CD4-positive, alpha-beta memory T cell (primary cell): ENCODE measurements at regions not wholly inside any gene's neighbourhood (a gene's known extent, or its start where the extent isn't known, plus 50 kb on each side); places are given as distances from the start of the nearest gene placed in this dataset.

Source experiments
- CTCF ChIA-PET: fragments of 350-600 bp; sonication (Branson Sonifier 250); formaldehyde crosslinking; loops from one replicate; lab custom pipeline; 2021; ENCODE audit warnings: inconsistent platforms; ENCODE audit not compliant: partially characterized antibody; lab: Charles Lee
- POLR2A ChIA-PET: fragments of 350-600 bp; sonication (Branson Sonifier 250); formaldehyde crosslinking; loops from one replicate; lab custom pipeline; 2021; ENCODE audit not compliant: partially characterized antibody; lab: Charles Lee
- DNase-seq, 5 donors: peaks; one replicate each; pipeline versions ENCODE4 v3.0.0 to v3.0.0-alpha.2; 2020 to 2022; ENCODE audit warnings: mixed read lengths in 1 of 5
- H3K27ac ChIP-seq: one replicate; pipeline ENCODE4 v1.7.0; 2013; ENCODE audit warnings: low read depth, low read length
- H3K27me3 ChIP-seq: 2 replicates; pipeline ENCODE4 v1.7.0; 2013; ENCODE audit warnings: mild to moderate bottlenecking, low read length, moderate library complexity; ENCODE audit not compliant: insufficient read depth
- H3K36me3 ChIP-seq: 2 replicates; pipeline ENCODE4 v1.7.0; 2013; ENCODE audit warnings: mild to moderate bottlenecking, low read length, moderate library complexity; ENCODE audit not compliant: insufficient read depth
- H3K4me1 ChIP-seq: 2 replicates; pipeline ENCODE4 v1.7.0; 2013; ENCODE audit warnings: mild to moderate bottlenecking, low read length, moderate library complexity; ENCODE audit not compliant: insufficient read depth
- H3K4me3 ChIP-seq, 2 donors: one replicate each; pipeline ENCODE4 v1.7.0; 2013; ENCODE audit warnings: low read length in 2 of 2, mild to moderate bottlenecking in 1 of 2
- H3K9me3 ChIP-seq, 2 donors: one replicate each; pipeline ENCODE4 v1.7.0; 2013; ENCODE audit warnings: low read length in 2 of 2, control low read depth in 1 of 2; ENCODE audit not compliant: control insufficient read depth in 1 of 2
- H3K27ac Mint-ChIP-seq, 7 donors: one replicate each; pipeline ENCODE4 v1.8.0; 2020 to 2021; ENCODE audit warnings: mixed read lengths in 7 of 7, mild to moderate bottlenecking in 6 of 7, inconsistent platforms in 3 of 7, moderate library complexity in 3 of 7
- H3K27me3 Mint-ChIP-seq, 2 donors: one replicate each; pipeline ENCODE4 v1.8.0; 2020 to 2021; ENCODE audit warnings: mixed read lengths in 2 of 2
- H3K36me3 Mint-ChIP-seq, 2 donors: one replicate each; pipeline ENCODE4 v1.8.0; 2020 to 2021; ENCODE audit warnings: mixed read lengths in 2 of 2, inconsistent platforms in 1 of 2, mild to moderate bottlenecking in 1 of 2
- H3K4me1 Mint-ChIP-seq, 4 donors: one replicate each; pipeline ENCODE4 v1.8.0; 2020 to 2021; ENCODE audit warnings: mixed read lengths in 4 of 4, mild to moderate bottlenecking in 1 of 4
- H3K4me3 Mint-ChIP-seq, 8 donors: one replicate each; pipeline ENCODE4 v1.8.0; 2020 to 2021; ENCODE audit warnings: mixed read lengths in 8 of 8, mild to moderate bottlenecking in 7 of 8, moderate library complexity in 6 of 8, inconsistent platforms in 3 of 8
- H3K9me3 Mint-ChIP-seq, 8 donors: one replicate each; pipeline ENCODE4 v1.8.0; 2020 to 2021; ENCODE audit warnings: mixed read lengths in 8 of 8, mild to moderate bottlenecking in 5 of 8, inconsistent platforms in 3 of 8, moderate library complexity in 1 of 8
- intact Hi-C: fragments of 100-400 bp; cut with micrococcal nuclease; formaldehyde crosslinking; loops from one replicate; pipeline ENCODE4 v1.15.1; 2023

- Histone ChIP-seq H3K9me3 (no peaks in the 10 kb centered on the region), H3K4me3 (no peak overlapping the region), H3K27ac (no peak overlapping the region), H3K36me3 (no peaks in the 10 kb centered on the region), H3K27me3 (no peaks in the 10 kb centered on the region), H3K4me1 (no peaks in the 10 kb centered on the region)
- Mint-ChIP-seq H3K4me1 (no peaks in the 10 kb centered on the region), H3K27ac (no peak overlapping the region), H3K27me3 (peaks cover 5 to 14% of the 10 kb centered on the region in 2 donors), H3K9me3 (no peaks in the 10 kb centered on the region), H3K36me3 (no peaks in the 10 kb centered on the region), H3K4me3 (no peak overlapping the region)
- ChIA-PET POLR2A (no interaction called here), CTCF (no interaction called here)
- DNase-seq: no peak
- intact Hi-C loops: no loop called here
Measured at GRCh38 chr15:69543681-69544364, 91.2 kb downstream of the RPLP1 start.

- no peaks in the 10 kb centered on the region for H3K36me3 Mint-ChIP-seq
- H3K4me3 Mint-ChIP-seq: no peak overlapping the region
- no peaks in the 10 kb centered on the region for H3K9me3 ChIP-seq
- H3K27me3 Mint-ChIP-seq: peaks cover 5 to 14% of the 10 kb centered on the region in 2 donors
- H3K9me3 Mint-ChIP-seq: no peaks in the 10 kb centered on the region
- ChIA-PET CTCF (no interaction called here), POLR2A (no interaction called here)
- H3K27ac ChIP-seq: no peak overlapping the region
- H3K4me1 Mint-ChIP-seq: no peaks in the 10 kb centered on the region
- H3K4me1 ChIP-seq: no peaks in the 10 kb centered on the region
- no peaks in the 10 kb centered on the region for H3K36me3 ChIP-seq
- no peaks in the 10 kb centered on the region for H3K27me3 ChIP-seq
- intact Hi-C loops: no loop called here
- no peak for DNase-seq
- H3K4me3 ChIP-seq: no peak overlapping the region
- H3K27ac Mint-ChIP-seq: peak overlapping the region in 1 of 7 donors; percentile 68
Measured at GRCh38 chr15:69544365-69545113, 91.9 kb downstream of the RPLP1 start.

GRCh38 chr15:69546182-69546581 is 93.6 kb downstream of the RPLP1 start:
- no peak overlapping the region for H3K27ac Mint-ChIP-seq
- peaks cover 10 to 14% of the 10 kb centered on the region in 2 donors for H3K27me3 Mint-ChIP-seq
- DNase-seq: no peak
- peaks cover 0 to 10% (median 6%) of the 10 kb centered on the region in 8 donors for H3K9me3 Mint-ChIP-seq
- ChIA-PET CTCF (no interaction called here), POLR2A (no interaction called here)
- Histone ChIP-seq H3K27me3 (no peaks in the 10 kb centered on the region), H3K4me3 (no peak overlapping the region), H3K36me3 (no peaks in the 10 kb centered on the region), H3K9me3 (no peaks in the 10 kb centered on the region), H3K4me1 (no peaks in the 10 kb centered on the region), H3K27ac (no peak overlapping the region)
- H3K36me3 Mint-ChIP-seq: peaks cover 0 to 6% of the 10 kb centered on the region in 2 donors
- no peaks in the 10 kb centered on the region for H3K4me1 Mint-ChIP-seq
- no peak overlapping the region for H3K4me3 Mint-ChIP-seq
- intact Hi-C loops: no loop called here

- CTCF ChIA-PET: no interaction called here
- Mint-ChIP-seq H3K4me3 (no peak overlapping the region), H3K4me1 (no peaks in the 10 kb centered on the region)
Measured at GRCh38 chr15:69548395-69549180, 96.0 kb downstream of the RPLP1 start.

GRCh38 chr15:69551391-69552056 is 98.9 kb downstream of the RPLP1 start:
- no peak for DNase-seq
- H3K27me3 Mint-ChIP-seq: peaks cover 9 to 12% of the 10 kb centered on the region in 2 donors
- CTCF ChIA-PET: no interaction called here
- no peaks in the 10 kb centered on the region for H3K36me3 ChIP-seq
- H3K9me3 ChIP-seq: no peaks in the 10 kb centered on the region
- no peaks in the 10 kb centered on the region for H3K4me1 Mint-ChIP-seq
- H3K27me3 ChIP-seq: no peaks in the 10 kb centered on the region
- peaks cover 0 to 28% (median 15%) of the 10 kb centered on the region in 8 donors for H3K9me3 Mint-ChIP-seq
- H3K27ac ChIP-seq: no peak overlapping the region
- POLR2A ChIA-PET: no interaction called here
- H3K4me3 ChIP-seq: no peak overlapping the region
- H3K4me3 Mint-ChIP-seq: no peak overlapping the region
- peaks cover 0 to 15% of the 10 kb centered on the region in 2 donors for H3K36me3 Mint-ChIP-seq
- H3K4me1 ChIP-seq: no peaks in the 10 kb centered on the region
- H3K27ac Mint-ChIP-seq: no peak overlapping the region
- intact Hi-C loops: no loop called here

More at GRCh38 chr15:69548395-69549180, 96.0 kb downstream of the RPLP1 start:
- DNase-seq: no peak
- H3K36me3 ChIP-seq: no peaks in the 10 kb centered on the region
- no peak overlapping the region for H3K27ac ChIP-seq
- no peaks in the 10 kb centered on the region for H3K9me3 ChIP-seq
- no peak overlapping the region for H3K4me3 ChIP-seq
- intact Hi-C loops: no loop called here
- H3K27ac Mint-ChIP-seq: no peak overlapping the region
- peaks cover 0 to 15% of the 10 kb centered on the region in 2 donors for H3K36me3 Mint-ChIP-seq
- H3K9me3 Mint-ChIP-seq: peaks cover 0 to 27% (median 15%) of the 10 kb centered on the region in 8 donors
- no peaks in the 10 kb centered on the region for H3K4me1 ChIP-seq
- peaks cover 12 to 13% of the 10 kb centered on the region in 2 donors for H3K27me3 Mint-ChIP-seq
- POLR2A ChIA-PET: no interaction called here
- no peaks in the 10 kb centered on the region for H3K27me3 ChIP-seq

GRCh38 chr15:69552057-69552815 is 99.6 kb downstream of the RPLP1 start:
- no peaks in the 10 kb centered on the region for H3K9me3 ChIP-seq

More at GRCh38 chr15:69552057-69552815, 99.6 kb downstream of the RPLP1 start:
- Mint-ChIP-seq H3K27ac (no peak overlapping the region), H3K36me3 (peaks cover 0 to 15% of the 10 kb centered on the region in 2 donors), H3K4me3 (no peak overlapping the region), H3K9me3 (peaks cover 0 to 28% (median 15%) of the 10 kb centered on the region in 8 donors), H3K4me1 (no peaks in the 10 kb centered on the region), H3K27me3 (peaks cover 9 to 12% of the 10 kb centered on the region in 2 donors)
- Histone ChIP-seq H3K4me1 (no peaks in the 10 kb centered on the region), H3K27me3 (no peaks in the 10 kb centered on the region), H3K4me3 (no peak overlapping the region), H3K36me3 (no peaks in the 10 kb centered on the region), H3K27ac (no peak overlapping the region)
- CTCF ChIA-PET: no interaction called here
- POLR2A ChIA-PET: no interaction called here
- no peak for DNase-seq
- intact Hi-C loops: no loop called here
